ENCODE measurements at regions not wholly inside any gene's neighbourhood (a gene's known extent, or its start where the extent isn't known, plus 50 kb on each side); places are given as distances from the start of the nearest gene placed in this dataset.

DNA sequence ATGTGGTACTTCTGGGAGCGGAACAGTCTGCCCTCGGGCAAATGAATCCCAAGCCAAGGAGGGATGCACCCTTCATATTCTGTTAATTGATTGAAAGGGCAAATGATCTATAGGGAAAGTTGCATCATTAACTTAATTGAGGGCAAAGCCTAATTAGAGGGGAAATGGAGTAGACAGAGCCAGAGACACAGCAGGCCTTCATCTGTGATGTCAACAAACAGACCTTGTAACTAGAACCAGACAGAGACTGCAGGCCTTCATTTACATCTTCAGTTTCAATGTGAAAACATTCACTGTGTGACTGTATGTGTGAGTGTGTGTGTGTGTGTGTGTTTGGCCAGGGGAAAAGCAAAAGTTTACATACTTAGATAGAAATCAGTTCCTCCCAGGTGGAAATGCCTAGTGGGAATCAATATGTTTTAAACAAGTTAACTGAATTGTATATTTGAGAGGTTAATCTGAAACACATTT, 126.4 kb downstream of the SPRY2 start:
- Mint-ChIP-seq H3K4me1 (no peaks in the 10 kb centered on the region), H3K36me3 (no peaks in the 10 kb centered on the region), H3K4me3 (no peak overlapping the region), H3K27me3 (no peaks in the 10 kb centered on the region), H3K9me3 (no peaks in the 10 kb centered on the region), H3K27ac (no peak overlapping the region)
- DNase-seq, result no peak
- CTCF ChIA-PET, result no interaction called here

DNA sequence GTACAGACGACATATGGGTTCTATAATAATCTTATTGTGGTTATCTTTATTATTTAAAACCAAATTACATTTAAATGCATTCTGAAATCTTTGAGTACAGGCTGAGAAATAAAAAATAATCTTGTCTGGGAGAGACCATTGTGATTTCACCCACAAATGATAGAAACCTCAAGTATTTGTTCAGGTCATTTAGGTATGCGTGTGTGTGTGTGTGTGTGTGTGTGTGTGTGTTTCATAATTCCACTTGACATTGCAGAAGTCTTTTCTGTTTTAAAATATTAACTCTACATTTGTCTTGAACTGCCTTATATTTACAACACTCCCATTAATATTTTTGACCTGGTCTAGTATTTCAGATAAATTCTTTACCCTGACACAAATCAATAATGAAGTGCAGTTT, 126.9 kb downstream of the SPRY2 start:
- Mint-ChIP-seq H3K9me3 (no peaks in the 10 kb centered on the region), H3K4me3 (no peak overlapping the region), H3K27me3 (no peaks in the 10 kb centered on the region), H3K36me3 (no peaks in the 10 kb centered on the region), H3K4me1 (no peaks in the 10 kb centered on the region), H3K27ac (no peak overlapping the region)
- no peak for DNase-seq
- CTCF ChIA-PET, result no interaction called here

DNA sequence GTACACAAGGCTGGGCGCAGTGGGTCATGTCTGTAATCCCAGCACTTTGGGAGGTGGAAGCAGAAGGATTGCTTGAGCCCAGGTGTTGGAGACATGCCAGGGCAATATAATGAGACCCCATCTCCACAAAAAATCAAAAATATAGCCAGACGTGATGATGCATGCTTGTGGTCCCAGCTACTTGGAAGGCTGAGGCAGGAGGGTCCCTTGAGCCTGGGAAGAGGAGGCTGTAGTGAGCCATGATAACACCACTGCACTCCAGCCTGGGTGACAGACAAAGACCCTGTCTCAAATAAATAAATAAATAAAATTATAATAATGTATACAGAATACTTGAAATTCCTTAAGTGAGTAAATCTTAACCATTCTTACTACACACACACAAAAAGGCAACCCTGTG, 127.7 kb downstream of the SPRY2 start:
- H3K36me3 Mint-ChIP-seq, result no peaks in the 10 kb centered on the region
- H3K9me3 Mint-ChIP-seq, result no peaks in the 10 kb centered on the region
- no peak overlapping the region for H3K4me3 Mint-ChIP-seq
- DNase-seq, result no peak
- H3K27ac Mint-ChIP-seq, result no peak overlapping the region
- H3K4me1 Mint-ChIP-seq, result no peaks in the 10 kb centered on the region
- CTCF ChIA-PET, result no interaction called here
- no peaks in the 10 kb centered on the region for H3K27me3 Mint-ChIP-seq

DNA sequence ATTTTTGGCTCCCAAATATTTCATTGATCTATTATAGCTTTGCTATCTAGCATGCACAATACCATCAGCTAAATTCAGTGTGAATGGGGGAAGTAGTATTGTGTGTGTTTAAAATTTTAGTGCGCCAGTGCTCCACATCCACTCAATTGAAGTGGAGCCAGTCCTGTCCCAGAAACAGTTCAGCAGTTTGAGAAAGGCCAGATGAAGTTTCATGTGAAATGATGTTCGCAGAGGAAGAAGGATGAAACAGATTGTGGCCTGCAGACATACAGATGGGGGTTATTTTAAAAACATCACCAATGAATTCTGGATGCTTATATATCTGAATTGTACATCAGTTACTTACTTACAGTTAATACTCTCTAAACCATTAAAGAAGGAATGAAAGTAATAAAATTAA, 129.4 kb downstream of the SPRY2 start:
- DNase-seq, result no peak
- Mint-ChIP-seq H3K9me3 (peaks cover 3% of the 10 kb centered on the region), H3K4me1 (no peaks in the 10 kb centered on the region), H3K36me3 (no peaks in the 10 kb centered on the region), H3K4me3 (no peak overlapping the region), H3K27me3 (no peaks in the 10 kb centered on the region), H3K27ac (no peak overlapping the region)
- CTCF ChIA-PET, result no interaction called here

DNA sequence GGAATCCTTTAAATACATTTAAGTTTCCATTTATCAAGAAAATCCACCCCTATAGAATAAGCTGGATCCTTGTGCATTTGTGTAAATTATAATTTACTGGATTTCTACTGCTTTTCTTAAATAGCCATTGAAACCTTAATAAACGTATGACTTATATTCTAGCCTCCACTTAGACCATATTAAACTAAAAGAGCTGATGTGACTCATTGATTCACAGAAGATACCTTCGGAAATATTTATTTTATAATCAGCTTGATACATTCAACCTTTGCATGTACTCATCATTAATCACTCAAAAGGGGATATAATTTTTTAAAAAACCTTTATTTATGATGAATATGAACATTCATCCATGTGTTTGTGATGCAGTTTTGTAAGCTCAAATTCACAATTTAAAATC, 136.3 kb downstream of the SPRY2 start:
- no peak overlapping the region for H3K27ac Mint-ChIP-seq
- H3K27me3 Mint-ChIP-seq, result no peaks in the 10 kb centered on the region
- CTCF ChIA-PET, result no interaction called here
- no peaks in the 10 kb centered on the region for H3K4me1 Mint-ChIP-seq
- DNase-seq, result no peak
- no peaks in the 10 kb centered on the region for H3K36me3 Mint-ChIP-seq
- H3K4me3 Mint-ChIP-seq, result no peak overlapping the region
- H3K9me3 Mint-ChIP-seq, result peaks cover 4% of the 10 kb centered on the region

DNA sequence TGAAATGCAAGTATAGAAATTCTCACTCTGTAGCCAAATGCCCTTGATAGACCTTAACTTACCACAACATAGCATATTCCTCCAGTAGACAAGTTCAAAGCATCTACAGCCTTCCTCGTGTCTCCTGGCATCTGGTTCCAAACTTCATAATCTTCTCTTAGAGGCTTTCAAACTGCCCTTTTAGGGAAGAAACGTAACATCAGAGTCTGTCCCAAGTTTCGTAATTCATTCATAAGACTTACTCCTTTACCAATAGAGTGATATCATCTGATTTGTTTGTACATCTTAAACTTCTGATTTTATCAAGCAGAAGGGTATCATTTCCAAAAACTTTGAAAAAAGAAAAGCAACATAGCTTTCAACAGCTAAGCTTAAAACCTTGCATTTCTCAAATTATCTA, 137.4 kb downstream of the SPRY2 start:
- H3K27me3 Mint-ChIP-seq, result no peaks in the 10 kb centered on the region
- DNase-seq, result no peak
- CTCF ChIA-PET, result no interaction called here
- no peak overlapping the region for H3K4me3 Mint-ChIP-seq
- no peaks in the 10 kb centered on the region for H3K4me1 Mint-ChIP-seq
- no peaks in the 10 kb centered on the region for H3K36me3 Mint-ChIP-seq
- peaks cover 4% of the 10 kb centered on the region for H3K9me3 Mint-ChIP-seq
- no peak overlapping the region for H3K27ac Mint-ChIP-seq

DNA sequence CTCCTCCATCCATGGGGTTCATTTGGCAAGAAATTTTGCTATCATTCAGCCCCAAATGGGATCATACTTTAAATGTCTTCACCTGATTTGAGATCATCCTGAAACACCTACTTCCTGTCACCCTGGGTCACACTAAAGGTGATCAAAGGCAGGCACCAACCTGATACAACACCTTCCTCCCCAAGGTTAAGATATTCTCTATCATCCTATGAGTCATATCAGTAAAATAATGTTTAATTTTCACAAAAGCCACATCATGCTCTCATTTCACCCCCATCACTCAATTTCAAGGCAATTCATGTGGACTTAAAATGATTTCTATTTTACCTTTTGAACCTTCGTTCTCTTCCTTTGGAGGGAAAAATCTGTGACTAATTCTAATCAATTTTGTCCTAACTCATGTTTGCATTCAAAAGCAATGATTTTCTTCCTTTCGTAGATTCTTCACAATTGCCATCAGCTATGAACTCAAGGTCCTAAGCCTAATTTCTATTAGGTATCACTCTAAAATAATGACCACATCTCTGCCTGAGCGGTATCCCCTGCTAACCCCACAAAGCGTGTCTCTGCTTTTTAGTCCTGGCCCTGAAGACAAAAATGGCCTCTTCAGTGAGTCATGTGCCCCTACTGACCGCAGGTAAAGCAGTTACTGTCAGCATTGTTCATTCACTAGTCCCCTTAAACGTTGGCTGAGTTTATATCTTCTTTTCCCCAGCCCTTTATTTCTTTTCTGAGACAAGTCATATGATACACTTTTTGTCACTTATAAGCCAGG, 139.0 kb downstream of the SPRY2 start:
- H3K4me1 Mint-ChIP-seq, result no peaks in the 10 kb centered on the region
- no peak for DNase-seq
- CTCF ChIA-PET, result no interaction called here
- H3K9me3 Mint-ChIP-seq, result peaks cover 2% of the 10 kb centered on the region
- no peak overlapping the region for H3K27ac Mint-ChIP-seq
- H3K27me3 Mint-ChIP-seq, result no peaks in the 10 kb centered on the region
- H3K36me3 Mint-ChIP-seq, result no peaks in the 10 kb centered on the region
- H3K4me3 Mint-ChIP-seq, result no peak overlapping the region

DNA sequence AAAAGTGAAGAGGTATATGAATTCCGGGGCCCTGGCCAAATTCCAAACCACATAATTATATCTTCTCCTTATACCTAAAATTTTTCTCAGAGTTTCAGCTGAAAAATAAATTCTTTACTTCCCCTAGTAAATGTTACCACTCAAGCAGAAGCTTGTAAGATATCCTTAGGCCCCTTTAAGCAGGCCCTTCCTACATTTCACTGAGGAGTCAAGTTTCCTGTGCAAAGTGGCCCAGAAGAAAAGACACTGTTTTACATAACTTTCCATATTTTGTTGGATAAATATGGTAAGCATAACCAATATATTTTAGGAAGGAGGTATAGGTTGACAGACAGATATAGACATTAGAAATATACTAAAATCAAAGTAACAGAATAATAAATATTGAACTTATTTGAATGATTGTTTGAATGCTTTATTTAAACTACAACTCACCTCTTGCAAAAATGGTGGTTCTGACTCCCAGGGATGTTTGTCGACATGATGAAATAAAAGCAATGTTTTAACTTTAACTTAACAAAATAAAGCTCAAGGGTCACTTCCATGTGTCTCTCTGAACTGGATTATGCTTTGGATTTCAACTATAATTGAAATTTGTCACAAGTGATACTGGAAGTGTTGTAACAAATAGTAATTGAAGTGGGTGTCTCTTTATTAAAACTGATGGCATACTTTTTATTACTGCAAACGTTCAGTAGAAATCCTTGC, 141.2 kb downstream of the SPRY2 start:
- CTCF ChIA-PET, result no interaction called here
- no peak for DNase-seq
- Mint-ChIP-seq H3K27me3 (no peaks in the 10 kb centered on the region), H3K9me3 (no peaks in the 10 kb centered on the region), H3K4me1 (no peaks in the 10 kb centered on the region), H3K36me3 (no peaks in the 10 kb centered on the region), H3K4me3 (no peak overlapping the region), H3K27ac (no peak overlapping the region)

DNA sequence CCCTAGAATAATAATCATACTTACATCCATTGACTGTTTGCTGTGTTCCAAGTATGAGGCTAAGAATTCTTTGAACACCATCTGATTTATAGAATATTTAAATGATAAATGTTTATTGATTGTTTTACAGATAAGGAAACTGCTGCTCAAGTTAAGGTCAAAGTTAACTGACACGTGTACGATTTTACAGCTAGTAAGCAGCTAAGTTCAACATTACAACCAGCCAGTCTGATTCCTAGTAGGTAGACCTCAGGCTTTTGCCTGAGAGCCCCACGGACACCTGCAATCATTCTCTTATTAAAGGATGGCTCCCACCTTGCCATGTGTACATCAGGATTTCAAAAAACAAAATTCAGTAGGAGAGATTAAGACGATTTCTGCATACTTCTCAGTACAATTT, 141.9 kb downstream of the SPRY2 start:
- H3K4me1 Mint-ChIP-seq, result no peaks in the 10 kb centered on the region
- CTCF ChIA-PET, result no interaction called here
- H3K36me3 Mint-ChIP-seq, result no peaks in the 10 kb centered on the region
- H3K27ac Mint-ChIP-seq, result no peak overlapping the region
- H3K4me3 Mint-ChIP-seq, result no peak overlapping the region
- no peaks in the 10 kb centered on the region for H3K9me3 Mint-ChIP-seq
- no peak for DNase-seq
- no peaks in the 10 kb centered on the region for H3K27me3 Mint-ChIP-seq

DNA sequence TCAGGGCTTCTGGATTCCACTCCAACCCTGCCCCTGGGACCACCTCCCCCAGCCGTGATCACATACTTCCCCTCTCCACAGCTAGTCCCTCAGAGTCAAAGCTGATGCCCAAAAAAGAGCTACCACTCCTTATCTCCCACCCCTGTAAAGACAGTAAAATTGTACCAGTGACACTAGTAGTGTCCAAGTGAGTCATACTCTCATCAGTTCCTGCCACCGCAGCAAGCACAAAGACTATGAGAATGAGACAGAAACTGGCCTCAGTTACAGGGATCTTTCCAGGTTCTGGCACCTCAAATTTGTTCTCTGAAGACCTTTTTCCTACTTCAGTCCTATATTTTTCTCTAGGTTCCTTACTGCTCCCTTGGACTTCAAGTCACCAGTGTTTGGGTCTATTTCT, 144.2 kb downstream of the SPRY2 start:
- no peaks in the 10 kb centered on the region for H3K36me3 Mint-ChIP-seq
- no peak for DNase-seq
- H3K4me1 Mint-ChIP-seq, result no peaks in the 10 kb centered on the region
- H3K27ac Mint-ChIP-seq, result no peak overlapping the region
- no peaks in the 10 kb centered on the region for H3K9me3 Mint-ChIP-seq
- CTCF ChIA-PET, result no interaction called here
- no peak overlapping the region for H3K4me3 Mint-ChIP-seq
- H3K27me3 Mint-ChIP-seq, result no peaks in the 10 kb centered on the region

DNA sequence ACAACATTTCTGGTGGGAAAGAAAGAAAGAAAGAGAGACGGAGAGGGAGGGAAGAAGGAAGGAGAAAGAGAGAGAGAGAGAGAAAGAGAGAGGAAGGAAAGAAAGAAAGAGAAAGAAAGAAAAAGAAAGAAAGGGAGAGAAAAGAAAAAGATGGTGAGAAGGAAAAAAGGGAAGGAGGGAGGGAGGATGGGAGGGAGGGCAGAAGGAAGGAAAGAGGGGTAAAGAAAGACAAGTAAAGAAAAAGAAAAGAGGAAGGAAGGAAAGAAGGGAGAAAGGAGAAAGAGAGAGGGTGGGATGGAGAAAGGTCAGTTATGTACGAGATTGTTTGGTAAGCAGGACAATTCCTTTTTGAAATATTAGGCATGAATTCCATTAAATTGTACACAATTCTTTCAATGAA, 145.3 kb downstream of the SPRY2 start:
- Mint-ChIP-seq H3K36me3 (no peaks in the 10 kb centered on the region), H3K27me3 (no peaks in the 10 kb centered on the region), H3K4me3 (no peak overlapping the region), H3K9me3 (no peaks in the 10 kb centered on the region), H3K27ac (no peak overlapping the region), H3K4me1 (no peaks in the 10 kb centered on the region)
- CTCF ChIA-PET, result no interaction called here
- DNase-seq, result no peak

DNA sequence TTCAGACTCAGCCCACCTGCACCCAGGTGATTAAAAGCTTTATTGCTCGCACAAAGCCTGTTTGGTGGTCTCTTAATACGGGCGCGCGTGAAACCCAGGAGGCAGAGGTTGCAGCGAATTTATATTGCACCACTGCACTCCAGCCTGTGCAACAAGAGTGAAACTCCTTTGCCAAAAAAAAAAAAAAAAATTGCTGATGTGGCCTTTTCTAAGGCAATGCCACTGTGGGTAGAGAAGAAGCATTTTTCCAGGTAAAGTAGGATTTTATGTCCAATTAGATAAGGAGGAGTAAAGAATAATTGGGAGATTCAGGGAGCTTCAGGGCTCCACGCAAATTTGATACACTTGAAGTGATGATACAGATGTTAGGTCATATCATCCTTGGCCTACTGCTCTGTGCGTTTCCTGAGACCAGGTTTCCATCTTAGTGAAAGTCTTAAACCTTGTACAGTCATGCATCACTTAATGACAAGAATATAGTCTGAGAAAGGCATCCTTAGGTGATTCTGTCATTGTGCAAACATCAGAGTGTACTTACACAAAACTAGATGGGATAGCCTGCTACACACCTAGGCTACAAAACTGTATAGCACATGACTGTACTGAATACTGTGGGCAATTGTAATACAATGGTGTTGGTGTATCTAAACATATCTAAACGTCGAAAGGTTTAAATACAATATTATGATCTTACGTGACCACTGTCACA, 150.9 kb downstream of the SPRY2 start:
- H3K9me3 Mint-ChIP-seq, result no peaks in the 10 kb centered on the region
- H3K36me3 Mint-ChIP-seq, result no peaks in the 10 kb centered on the region
- H3K4me1 Mint-ChIP-seq, result no peaks in the 10 kb centered on the region
- H3K27ac Mint-ChIP-seq, result no peak overlapping the region
- no peaks in the 10 kb centered on the region for H3K27me3 Mint-ChIP-seq
- H3K4me3 Mint-ChIP-seq, result no peak overlapping the region
- CTCF ChIA-PET, result interaction anchor here (0.7 kb wide), 1 partner anchor 176 kb away, joined by 3 read pairs; no protein-coding TSS in a partner anchor
- no peak for DNase-seq

DNA sequence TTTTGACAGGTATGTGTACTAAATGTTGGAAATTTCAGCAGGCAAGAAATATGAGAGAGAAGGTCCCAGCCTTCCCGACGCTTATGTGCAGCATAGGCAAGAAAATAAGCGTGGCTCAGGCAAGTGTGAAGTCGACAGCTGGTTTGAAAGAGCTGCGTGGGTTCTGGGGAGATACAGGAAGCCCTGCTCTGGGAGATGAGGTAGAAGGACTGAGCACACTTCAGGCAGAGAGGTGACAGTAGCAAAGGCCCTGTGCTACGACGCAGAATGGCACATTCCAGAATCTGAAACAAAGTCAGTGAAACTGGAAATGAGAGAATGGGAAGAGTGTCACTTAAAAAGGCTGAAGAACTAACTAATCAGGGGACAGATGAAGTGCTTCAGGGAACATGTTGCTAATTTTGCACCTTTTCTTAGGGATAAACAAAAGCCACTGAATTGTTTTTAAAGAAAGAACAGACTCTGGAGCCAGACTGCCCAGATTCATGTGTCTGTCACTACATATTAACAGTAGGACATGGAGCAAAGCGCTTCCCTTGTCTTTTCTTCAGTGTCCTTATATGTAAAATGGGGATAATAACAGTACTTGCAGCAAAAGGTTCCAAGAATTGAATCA, 160.1 kb downstream of the SPRY2 start:
- H3K27ac Mint-ChIP-seq, result no peak overlapping the region
- no peaks in the 10 kb centered on the region for H3K36me3 Mint-ChIP-seq
- H3K4me3 Mint-ChIP-seq, result no peak overlapping the region
- no peaks in the 10 kb centered on the region for H3K27me3 Mint-ChIP-seq
- H3K4me1 Mint-ChIP-seq, result no peaks in the 10 kb centered on the region
- DNase-seq, result no peak
- CTCF ChIA-PET, result no interaction called here
- no peaks in the 10 kb centered on the region for H3K9me3 Mint-ChIP-seq

DNA sequence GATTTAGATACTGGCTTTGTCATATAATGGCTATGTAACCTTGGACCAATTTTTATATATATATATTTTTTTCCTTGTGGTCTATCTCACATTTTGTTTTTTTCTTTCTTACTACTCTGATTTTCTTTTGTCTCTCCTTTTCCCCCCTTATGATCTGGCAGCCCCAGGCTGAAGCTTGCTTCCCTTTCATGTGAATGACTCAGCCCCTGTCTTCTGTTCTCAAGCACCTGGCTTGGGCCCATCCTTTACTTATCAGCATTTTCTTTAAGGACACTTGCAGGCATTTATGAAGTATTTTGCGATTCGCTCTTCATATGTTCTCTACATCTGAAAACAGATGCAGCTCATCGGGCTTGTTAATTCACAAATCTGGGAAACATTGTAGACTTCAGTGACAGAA, 163.6 kb downstream of the SPRY2 start:
- H3K4me1 Mint-ChIP-seq, result no peaks in the 10 kb centered on the region
- H3K4me3 Mint-ChIP-seq, result no peak overlapping the region
- no peak for DNase-seq
- CTCF ChIA-PET, result no interaction called here
- no peaks in the 10 kb centered on the region for H3K9me3 Mint-ChIP-seq
- H3K27me3 Mint-ChIP-seq, result no peaks in the 10 kb centered on the region
- H3K36me3 Mint-ChIP-seq, result no peaks in the 10 kb centered on the region
- no peak overlapping the region for H3K27ac Mint-ChIP-seq

All from activated naive CD4-positive, alpha-beta T cell treated with anti-CD3 and anti-CD28 coated beads, Interleukin-2, amount 10 ng/mL, durations not matched to agents 7 days and 5 days (primary cell).